T-cell (primary cell): ENCODE measurements at regions not wholly inside any gene's neighbourhood (a gene's known extent, or its start where the extent isn't known, plus 50 kb on each side); places are given as distances from the start of the nearest gene placed in this dataset.

ENCODE experiments used
- ATAC-seq, 4 experiments: fragments of 200-7000 bp in 3 of 4; fragments of 150-1000 bp in 1 of 4; cut with Tn5 transposase; replicated peaks in 1 of 4; 1 replicate in 3 of 4; 2 replicates in 1 of 4; pipeline ENCODE4 v1.10.0; 2021; ENCODE audit warnings: moderate library complexity in 3 of 4, mild to moderate bottlenecking in 2 of 4, moderate number of reproducible peaks in 1 of 4
- CTCF ChIA-PET, 2 donors: fragments of 300-600 bp; sonication (Branson Sonifier 250); formaldehyde crosslinking; loops; one replicate each; lab custom pipeline; 2022; ENCODE audit warnings: antibody characterized with exemption in 2 of 2; lab: Charles Lee
- POLR2A ChIA-PET, 2 donors: fragments of 300-600 bp; sonication (Branson Sonifier 250); formaldehyde crosslinking; loops; one replicate each; lab custom pipeline; 2022; ENCODE audit warnings: antibody characterized with exemption in 2 of 2; lab: Charles Lee
- DNase-seq, 35 experiments: peaks; one replicate each; pipeline versions ENCODE4 v3.0.0 to v3.0.0-alpha.2; 2013 to 2023
- H3K27ac ChIP-seq: one replicate; pipeline ENCODE4 v1.5.1; 2013; ENCODE audit warnings: low read length
- H3K27me3 ChIP-seq, 2 experiments: replicated peaks in 1 of 2; 1 replicate in 1 of 2; 2 replicates in 1 of 2; pipeline versions ENCODE4 v1.6.1 to v1.7.0; 2013; ENCODE audit warnings: low read length in 1 of 2, mixed read lengths in 1 of 2; ENCODE audit not compliant: control insufficient read depth in 2 of 2, insufficient read depth in 2 of 2; ENCODE audit errors: extremely low read depth in 1 of 2
- H3K36me3 ChIP-seq, 2 donors: 1 replicate in 1 of 2; 2 replicates in 1 of 2; pipeline versions ENCODE4 v1.6.1 to v1.7.0; 2013; ENCODE audit warnings: low read length in 1 of 2; ENCODE audit not compliant: control insufficient read depth in 2 of 2, insufficient read depth in 1 of 2; ENCODE audit errors: extremely low read depth in 1 of 2
- H3K4me1 ChIP-seq, 2 experiments: 1 replicate in 1 of 2; 2 replicates in 1 of 2; pipeline versions ENCODE4 v1.6.1 to v1.7.0; 2013; ENCODE audit warnings: low read length in 2 of 2, mixed read lengths in 1 of 2; ENCODE audit not compliant: insufficient read depth in 2 of 2, control insufficient read depth in 1 of 2; ENCODE audit errors: extremely low read depth in 1 of 2
- H3K4me3 ChIP-seq, 2 donors: 1 replicate in 1 of 2; 2 replicates in 1 of 2; pipeline versions ENCODE4 v1.5.1 to v1.7.0; 2013; ENCODE audit warnings: mild to moderate bottlenecking in 2 of 2, low read length in 1 of 2, moderate library complexity in 1 of 2; ENCODE audit not compliant: control insufficient read depth in 1 of 2; ENCODE audit errors: extremely low read depth in 1 of 2
- H3K9me3 ChIP-seq: 2 replicates; pipeline ENCODE4 v1.7.0; 2013
- H3K27ac Mint-ChIP-seq, 2 donors: one replicate each; pipeline ENCODE4 v1.8.0; 2020 to 2021; ENCODE audit warnings: mild to moderate bottlenecking in 2 of 2, mixed read lengths in 2 of 2
- H3K27me3 Mint-ChIP-seq, 2 donors: one replicate each; pipeline ENCODE4 v1.8.0; 2021 to 2022; ENCODE audit warnings: mixed read lengths in 2 of 2
- H3K36me3 Mint-ChIP-seq: one replicate; pipeline ENCODE4 v1.8.0; 2021; ENCODE audit warnings: mixed read lengths
- H3K4me1 Mint-ChIP-seq, 3 donors: one replicate each; pipeline ENCODE4 v1.8.0; 2020 to 2022; ENCODE audit warnings: mixed read lengths in 3 of 3, mild to moderate bottlenecking in 1 of 3
- H3K4me3 Mint-ChIP-seq, 3 donors: one replicate each; pipeline ENCODE4 v1.8.0; 2020 to 2022; ENCODE audit warnings: mild to moderate bottlenecking in 3 of 3, mixed read lengths in 3 of 3, moderate library complexity in 3 of 3
- H3K9me3 Mint-ChIP-seq, 3 donors: one replicate each; pipeline ENCODE4 v1.8.0; 2020 to 2022; ENCODE audit warnings: mixed read lengths in 3 of 3
- WGBS: methylation state at CpG from one replicate; pipeline ENCODE4 v1.1.5; 2013; ENCODE audit warnings: missing lambda C conversion rate; ENCODE audit not compliant: insufficient coverage; 5-methylcytosine and 5-hydroxymethylcytosine counted together

DNA sequence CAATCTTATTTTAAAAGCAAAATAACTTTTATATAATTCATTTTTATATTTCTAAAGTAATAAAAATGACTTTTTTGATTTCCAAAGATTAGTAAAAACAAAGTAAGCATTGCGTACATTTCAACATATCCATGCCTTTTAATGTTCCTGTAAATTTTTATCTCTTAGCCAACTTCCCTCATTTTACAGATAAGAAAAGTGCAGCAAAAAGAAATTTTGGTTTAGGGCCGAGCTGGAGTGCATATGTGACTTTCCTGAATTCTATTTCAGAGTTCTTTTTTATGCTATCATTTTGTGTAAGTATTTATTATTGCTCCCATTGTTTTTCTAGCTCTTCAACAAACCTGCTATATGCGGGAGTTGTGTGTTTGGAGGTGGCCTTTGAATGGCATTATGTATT, 195.3 kb downstream of the NHLRC3 start:
- ATAC-seq, result no peak
- ChIA-PET CTCF (no interaction called here), POLR2A (no interaction called here)
- WGBS, result no CpG with 5 or more reads among the region's 3 CpGs
- no peak for DNase-seq
- Mint-ChIP-seq H3K4me1 (no peaks in the 10 kb centered on the region), H3K36me3 (no peaks in the 10 kb centered on the region), H3K9me3 (peaks cover 0 to 5% (median 0%) of the 10 kb centered on the region in 3 donors), H3K27me3 (peaks cover 15 to 16% of the 10 kb centered on the region in 2 donors), H3K4me3 (no peak overlapping the region), H3K27ac (no peak overlapping the region)
- Histone ChIP-seq H3K27ac (no peak overlapping the region), H3K4me3 (no peak overlapping the region), H3K27me3 (no peaks in the 10 kb centered on the region), H3K4me1 (no peaks in the 10 kb centered on the region), H3K9me3 (no peaks in the 10 kb centered on the region), H3K36me3 (no peaks in the 10 kb centered on the region)

DNA sequence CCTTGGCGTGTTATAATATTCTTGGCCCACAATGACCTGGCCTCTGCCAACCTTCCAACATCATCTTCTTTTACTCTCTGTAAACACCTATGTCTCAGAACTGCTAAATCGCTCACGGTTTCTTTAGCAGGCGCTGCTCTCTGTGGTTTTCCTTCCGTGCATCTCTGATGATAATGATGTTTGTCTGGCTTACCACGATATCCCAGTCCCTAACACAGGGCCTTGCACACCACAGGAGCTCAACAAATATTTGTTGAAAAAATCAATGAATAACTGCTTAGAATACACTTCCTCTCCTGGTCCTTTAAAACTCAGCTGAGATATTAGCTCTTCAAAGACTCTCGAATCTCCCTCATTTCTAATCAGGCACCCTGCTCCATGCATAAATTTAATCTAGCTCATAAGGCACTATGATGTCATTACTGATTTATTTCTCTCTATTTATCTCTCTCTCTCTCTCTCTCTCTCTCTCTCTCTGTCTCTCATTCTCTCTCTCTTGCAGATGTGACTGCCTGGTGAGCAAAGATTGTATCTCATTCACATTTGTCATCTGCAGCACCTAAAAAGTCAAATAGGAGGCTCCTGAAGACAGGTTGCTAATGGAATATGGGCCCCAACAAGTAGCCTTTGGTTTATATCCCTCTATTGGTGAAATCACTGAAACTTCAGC, 206.4 kb downstream of the NHLRC3 start:
- Mint-ChIP-seq H3K9me3 (no peaks in the 10 kb centered on the region), H3K4me1 (no peaks in the 10 kb centered on the region), H3K4me3 (no peak overlapping the region), H3K27ac (no peak overlapping the region), H3K36me3 (no peaks in the 10 kb centered on the region), H3K27me3 (peaks cover 9 to 11% of the 10 kb centered on the region in 2 donors)
- Histone ChIP-seq H3K27me3 (no peaks in the 10 kb centered on the region), H3K4me3 (no peak overlapping the region), H3K27ac (no peak overlapping the region), H3K4me1 (no peaks in the 10 kb centered on the region), H3K36me3 (no peaks in the 10 kb centered on the region), H3K9me3 (no peaks in the 10 kb centered on the region)
- ChIA-PET POLR2A (interaction anchor here in 1 of 2 donors (0.7 kb wide), 1 partner anchor 8 kb away, joined by 9 read pairs; no protein-coding TSS in a partner anchor), CTCF (no interaction called here)
- 43% methylated on average over 2 of the region's 7 CpGs for WGBS
- DNase-seq (no peak), ATAC-seq (no peak)

GRCh38 chr13:39245688-39246087, 207.4 kb downstream of the NHLRC3 start:
- WGBS, result 94% methylated on average over 2 of the region's 4 CpGs
- Mint-ChIP-seq H3K4me3 (no peak overlapping the region), H3K4me1 (no peaks in the 10 kb centered on the region), H3K36me3 (no peaks in the 10 kb centered on the region), H3K27ac (no peak overlapping the region), H3K9me3 (no peaks in the 10 kb centered on the region), H3K27me3 (peaks cover 9 to 11% of the 10 kb centered on the region in 2 donors)
- ChIA-PET POLR2A (interaction anchor here in 1 of 2 donors (0.6 kb wide), 1 partner anchor 134 kb away, joined by 3 read pairs; no protein-coding TSS in a partner anchor), CTCF (no interaction called here)
- DNase-seq (no peak), ATAC-seq (no peak)
- Histone ChIP-seq H3K9me3 (no peaks in the 10 kb centered on the region), H3K27ac (no peak overlapping the region), H3K4me3 (no peak overlapping the region), H3K36me3 (no peaks in the 10 kb centered on the region), H3K27me3 (no peaks in the 10 kb centered on the region), H3K4me1 (no peaks in the 10 kb centered on the region)

DNA sequence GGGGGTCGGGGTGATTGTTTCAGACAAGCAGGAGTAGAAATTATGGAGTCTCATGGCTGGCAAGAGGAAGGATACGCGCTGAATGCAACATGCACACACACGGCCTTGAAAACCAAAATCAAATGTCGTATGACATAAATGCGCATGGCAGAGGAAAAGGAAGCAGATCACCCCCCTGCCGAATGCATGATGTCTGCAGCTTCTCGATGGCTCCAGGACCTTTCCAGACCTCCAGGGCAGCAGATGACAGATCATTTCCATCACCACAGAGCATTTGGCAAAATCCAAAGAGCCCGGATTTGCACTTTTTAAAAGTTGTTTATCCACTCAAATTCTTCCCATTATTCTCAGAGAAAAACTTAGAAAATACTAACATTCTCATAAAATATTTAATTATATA, 211.7 kb downstream of the NHLRC3 start:
- Mint-ChIP-seq H3K9me3 (no peaks in the 10 kb centered on the region), H3K27me3 (peaks cover 2 to 11% of the 10 kb centered on the region in 2 donors), H3K27ac (no peak overlapping the region), H3K36me3 (no peaks in the 10 kb centered on the region), H3K4me3 (no peak overlapping the region), H3K4me1 (no peaks in the 10 kb centered on the region)
- H3K4me1 ChIP-seq, result no peaks in the 10 kb centered on the region
- no peak for ATAC-seq
- no peak for DNase-seq
- ChIA-PET CTCF (interaction anchor here in 1 of 2 donors (0.6 to 0.9 kb wide), 2 partner anchors 8 to 355 kb away, joined by 3 read pairs; no protein-coding TSS in a partner anchor), POLR2A (no interaction called here)
- no peak overlapping the region for H3K4me3 ChIP-seq
- no peak overlapping the region for H3K27ac ChIP-seq
- WGBS, result 84% methylated on average over 7 of the region's 9 CpGs
- no peaks in the 10 kb centered on the region for H3K36me3 ChIP-seq
- no peaks in the 10 kb centered on the region for H3K27me3 ChIP-seq
- H3K9me3 ChIP-seq, result no peaks in the 10 kb centered on the region

GRCh38 chr13:39250440-39250839, 212.2 kb downstream of the NHLRC3 start:
- H3K27me3 Mint-ChIP-seq, result peaks cover 2 to 11% of the 10 kb centered on the region in 2 donors
- WGBS, result no CpG with 5 or more reads among the region's 3 CpGs
- Histone ChIP-seq H3K4me1 (no peaks in the 10 kb centered on the region), H3K9me3 (no peaks in the 10 kb centered on the region), H3K36me3 (no peaks in the 10 kb centered on the region), H3K27ac (no peak overlapping the region), H3K27me3 (no peaks in the 10 kb centered on the region), H3K4me3 (no peak overlapping the region)
- H3K27ac Mint-ChIP-seq, result no peak overlapping the region
- no peak overlapping the region for H3K4me3 Mint-ChIP-seq
- no peaks in the 10 kb centered on the region for H3K9me3 Mint-ChIP-seq
- DNase-seq, result no peak
- CTCF ChIA-PET, result interaction anchor here in 1 of 2 donors (0.9 kb wide), 1 partner anchor 8 kb away, joined by 3 read pairs; no protein-coding TSS in a partner anchor
- POLR2A ChIA-PET, result no interaction called here
- H3K36me3 Mint-ChIP-seq, result no peaks in the 10 kb centered on the region
- no peak for ATAC-seq
- no peaks in the 10 kb centered on the region for H3K4me1 Mint-ChIP-seq

DNA sequence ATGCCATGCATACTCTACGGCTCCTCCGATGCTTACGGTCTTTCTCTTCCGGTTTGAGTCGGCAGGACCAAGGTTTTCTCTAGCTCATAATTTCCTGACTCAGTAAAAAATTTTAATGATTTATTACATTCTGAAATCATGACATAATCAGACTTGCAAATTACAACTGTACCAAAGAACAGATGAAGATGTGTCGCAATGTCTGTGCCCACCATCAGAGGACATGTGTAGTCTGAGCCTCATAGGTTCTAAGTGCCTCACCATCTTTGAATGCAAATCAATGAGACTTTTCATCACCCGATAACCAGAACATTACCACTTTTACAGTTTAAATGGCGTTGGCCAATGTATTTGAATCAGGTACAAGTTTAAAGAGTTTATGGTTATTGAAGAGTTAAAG, 213.1 kb downstream of the NHLRC3 start:
- Histone ChIP-seq H3K27me3 (no peaks in the 10 kb centered on the region), H3K36me3 (no peaks in the 10 kb centered on the region), H3K9me3 (no peaks in the 10 kb centered on the region), H3K4me1 (no peaks in the 10 kb centered on the region), H3K4me3 (no peak overlapping the region), H3K27ac (no peak overlapping the region)
- POLR2A ChIA-PET, result no interaction called here
- Mint-ChIP-seq H3K9me3 (no peaks in the 10 kb centered on the region), H3K27me3 (peaks cover 2 to 8% of the 10 kb centered on the region in 2 donors), H3K36me3 (no peaks in the 10 kb centered on the region), H3K4me3 (no peak overlapping the region), H3K4me1 (no peaks in the 10 kb centered on the region), H3K27ac (no peak overlapping the region)
- DNase-seq (no peak), ATAC-seq (no peak)
- CTCF ChIA-PET, result no interaction called here
- WGBS, result no CpG with 5 or more reads among the region's 8 CpGs
